Astrocyte of the spinal cord (primary cell): ENCODE measurements at regions not wholly inside any gene's neighbourhood (a gene's known extent, or its start where the extent isn't known, plus 50 kb on each side); places are given as distances from the start of the nearest gene placed in this dataset.
"Not testable (repeated sequence)": the region's sequence is repeated elsewhere in the genome, so short reads cannot be mapped to it uniquely, and the experiment has no call there.

ENCODE experiments used
- DNase-seq: peaks from one replicate; pipeline ENCODE4 v3.0.0; 2011; ENCODE audit warnings: low read depth, low spot score
- H3K4me3 ChIP-seq: 2 replicates; pipeline ENCODE4 v1.5.1; 2011; ENCODE audit warnings: low read depth, mild to moderate bottlenecking, low read length, moderate library complexity
- in situ Hi-C: cut with HindIII; loops from 2 replicates; pipeline ENCODE4 v1.10.0; 2017; ENCODE audit warnings: low sequenced_read_pairs
- TF ChIP-seq, protein P1 (sequence below): IDR thresholded peaks from 2 replicates; pipeline ENCODE4 v1.5.1; 2012; ENCODE audit warnings: low read depth, mild to moderate bottlenecking, low read length, inconsistent platforms

DNA sequence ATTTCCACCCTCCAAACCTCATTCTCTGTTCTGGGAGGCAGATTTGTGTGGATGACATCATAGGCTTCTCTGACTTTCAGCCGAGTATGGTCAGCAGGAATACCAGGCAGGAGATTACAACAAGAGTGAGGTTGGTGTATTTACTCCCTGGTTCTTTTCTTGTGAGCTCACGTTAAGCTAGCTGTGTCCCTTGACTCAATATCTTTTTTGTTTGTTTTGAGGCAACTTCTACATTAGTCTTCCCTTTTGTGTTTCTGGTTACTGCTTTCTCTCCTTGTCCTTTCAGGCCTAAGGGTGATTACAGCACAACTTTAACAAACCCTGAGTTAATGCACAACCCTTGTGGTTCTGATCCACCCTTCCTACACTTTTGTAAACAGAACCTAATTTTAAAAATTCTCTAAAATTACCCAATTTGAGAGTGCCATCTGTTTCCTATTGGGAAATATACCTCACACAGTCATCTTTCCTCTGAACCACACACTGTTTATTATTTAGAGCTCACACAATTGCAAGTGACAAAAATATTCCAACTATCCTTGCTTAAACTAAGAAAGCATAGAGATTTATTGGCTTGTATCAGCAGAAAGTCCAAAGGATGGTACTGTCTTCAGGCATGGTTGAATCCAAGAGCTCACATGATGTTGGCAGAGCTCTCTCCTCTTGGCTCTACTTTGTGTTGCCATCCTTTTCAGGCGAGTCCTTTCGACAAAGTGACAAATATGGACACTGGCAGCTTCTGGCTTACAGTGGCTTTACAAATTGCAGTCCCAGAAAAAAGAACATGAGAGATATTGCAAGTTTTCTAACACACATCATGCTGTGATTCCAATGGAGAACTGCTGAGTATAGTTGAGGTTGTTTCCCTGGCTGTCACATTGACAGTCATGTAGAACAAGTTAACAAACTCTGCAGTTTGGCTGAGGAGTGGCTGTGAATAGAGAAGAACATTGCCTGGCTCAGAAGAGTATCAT lies 150.5 kb upstream of the DDIT4L start:
- in situ Hi-C loops, result no loop called here
- TF ChIP-seq, protein P1, sequence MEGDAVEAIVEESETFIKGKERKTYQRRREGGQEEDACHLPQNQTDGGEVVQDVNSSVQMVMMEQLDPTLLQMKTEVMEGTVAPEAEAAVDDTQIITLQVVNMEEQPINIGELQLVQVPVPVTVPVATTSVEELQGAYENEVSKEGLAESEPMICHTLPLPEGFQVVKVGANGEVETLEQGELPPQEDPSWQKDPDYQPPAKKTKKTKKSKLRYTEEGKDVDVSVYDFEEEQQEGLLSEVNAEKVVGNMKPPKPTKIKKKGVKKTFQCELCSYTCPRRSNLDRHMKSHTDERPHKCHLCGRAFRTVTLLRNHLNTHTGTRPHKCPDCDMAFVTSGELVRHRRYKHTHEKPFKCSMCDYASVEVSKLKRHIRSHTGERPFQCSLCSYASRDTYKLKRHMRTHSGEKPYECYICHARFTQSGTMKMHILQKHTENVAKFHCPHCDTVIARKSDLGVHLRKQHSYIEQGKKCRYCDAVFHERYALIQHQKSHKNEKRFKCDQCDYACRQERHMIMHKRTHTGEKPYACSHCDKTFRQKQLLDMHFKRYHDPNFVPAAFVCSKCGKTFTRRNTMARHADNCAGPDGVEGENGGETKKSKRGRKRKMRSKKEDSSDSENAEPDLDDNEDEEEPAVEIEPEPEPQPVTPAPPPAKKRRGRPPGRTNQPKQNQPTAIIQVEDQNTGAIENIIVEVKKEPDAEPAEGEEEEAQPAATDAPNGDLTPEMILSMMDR, result no peak
- peak; percentile 16 for DNase-seq
- H3K4me3 ChIP-seq, result no peak overlapping the region

DNA sequence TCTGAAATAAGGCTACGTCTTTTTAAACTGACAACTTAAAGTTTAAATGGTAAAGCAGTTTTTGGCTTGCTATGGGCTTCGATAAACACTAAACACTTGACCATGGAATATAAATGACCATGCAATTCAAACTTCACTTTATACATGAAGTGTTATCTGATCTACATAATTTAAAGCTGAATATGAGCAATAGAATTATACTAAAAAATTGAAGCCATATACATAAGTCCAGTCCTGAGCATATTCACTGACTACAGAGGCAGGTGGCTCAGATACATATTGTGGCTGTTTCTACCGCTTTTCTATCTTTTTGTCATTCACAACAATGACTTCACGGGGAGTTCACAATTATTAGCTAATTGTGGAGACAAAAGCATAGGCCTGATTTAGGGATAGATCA lies 149.6 kb upstream of the DDIT4L start:
- H3K4me3 ChIP-seq, result no peak overlapping the region
- TF ChIP-seq, protein P1, result no peak
- no peak for DNase-seq
- in situ Hi-C loops, result no loop called here

DNA sequence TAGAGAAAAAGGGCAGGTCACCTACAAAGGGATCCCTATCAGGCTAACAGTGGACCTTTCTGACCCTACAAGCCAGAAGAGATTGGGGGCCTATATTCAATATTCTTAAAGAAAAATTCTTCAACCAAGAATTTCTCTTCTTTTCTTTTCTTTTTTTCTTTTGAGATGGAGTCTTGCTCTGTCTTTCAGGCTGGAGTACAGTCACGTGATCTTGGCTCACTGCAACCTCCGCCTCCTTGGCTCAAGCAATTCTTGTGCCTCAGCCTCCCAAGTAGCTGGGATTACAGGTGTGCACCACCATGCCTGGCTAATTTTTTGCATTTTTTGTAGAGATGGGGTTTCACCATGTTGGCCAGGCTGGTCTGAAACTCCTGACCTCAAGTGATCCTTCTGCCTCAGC lies 143.2 kb upstream of the DDIT4L start:
- H3K4me3 ChIP-seq, in situ Hi-C loops, DNase-seq: not testable (repeated sequence)

DNA sequence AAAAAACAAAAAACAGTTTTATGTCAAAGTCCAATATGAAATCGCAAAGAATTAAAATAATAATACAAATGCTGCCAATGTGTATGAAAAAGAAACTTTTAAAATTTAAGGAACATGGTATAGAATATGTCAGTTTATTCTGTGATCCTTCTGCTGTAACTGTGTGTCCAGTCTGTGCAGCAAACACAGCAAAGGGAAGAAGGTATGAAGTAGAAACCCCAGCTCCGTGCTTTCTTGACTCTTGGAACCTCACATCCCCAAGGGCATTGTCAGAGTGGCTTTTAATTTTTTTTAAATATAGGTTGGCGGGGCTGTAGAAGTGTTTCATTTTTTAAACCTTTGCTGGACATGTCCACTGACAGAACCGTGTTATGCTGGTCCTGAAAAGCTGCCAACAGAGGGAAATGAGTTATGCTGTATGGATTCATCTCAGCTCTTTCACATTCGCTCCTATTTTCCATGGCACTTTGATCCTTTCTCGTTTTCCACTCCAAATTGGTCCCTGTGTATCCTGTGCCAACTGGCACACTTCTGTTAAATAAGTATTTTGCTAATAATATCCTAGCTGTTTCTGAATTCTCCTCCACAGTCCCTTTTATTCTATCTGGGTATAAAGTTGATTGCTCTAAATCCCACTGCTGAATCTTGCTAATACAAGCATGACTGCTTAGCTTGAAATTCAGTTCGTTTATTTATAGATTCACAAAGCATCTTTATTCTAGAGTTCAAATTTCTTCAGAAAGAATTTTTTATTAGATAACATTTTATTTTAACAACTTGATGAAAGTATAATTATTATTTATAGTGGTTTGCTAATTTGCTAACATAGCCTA lies 127.0 kb upstream of the DDIT4L start:
- peak; percentile 13 for DNase-seq
- H3K4me3 ChIP-seq, result no peak overlapping the region
- in situ Hi-C loops, result no loop called here
- TF ChIP-seq, protein P1, result no peak

DNA sequence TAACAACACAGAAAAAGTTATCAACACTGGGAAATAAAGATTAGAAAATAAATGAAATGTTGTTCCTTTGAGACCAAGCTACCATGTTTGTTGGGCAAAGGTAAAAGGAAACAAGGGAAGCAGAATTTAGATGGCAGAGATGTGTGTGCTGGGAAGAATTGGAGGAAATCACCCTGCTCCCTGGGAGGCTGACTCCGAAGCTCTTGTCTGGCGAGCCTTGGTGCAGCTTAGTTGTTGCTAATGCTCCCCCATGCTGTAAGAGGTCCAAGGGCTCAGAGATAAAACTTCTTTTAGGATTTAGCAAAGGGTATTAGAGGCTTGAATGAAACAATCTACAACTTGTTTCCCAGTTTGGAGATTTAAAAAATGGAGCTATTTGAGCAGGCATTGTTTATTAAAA lies 123.8 kb upstream of the DDIT4L start:
- in situ Hi-C loops, result no loop called here
- TF ChIP-seq, protein P1, result no peak
- no peak overlapping the region for H3K4me3 ChIP-seq
- no peak for DNase-seq

DNA sequence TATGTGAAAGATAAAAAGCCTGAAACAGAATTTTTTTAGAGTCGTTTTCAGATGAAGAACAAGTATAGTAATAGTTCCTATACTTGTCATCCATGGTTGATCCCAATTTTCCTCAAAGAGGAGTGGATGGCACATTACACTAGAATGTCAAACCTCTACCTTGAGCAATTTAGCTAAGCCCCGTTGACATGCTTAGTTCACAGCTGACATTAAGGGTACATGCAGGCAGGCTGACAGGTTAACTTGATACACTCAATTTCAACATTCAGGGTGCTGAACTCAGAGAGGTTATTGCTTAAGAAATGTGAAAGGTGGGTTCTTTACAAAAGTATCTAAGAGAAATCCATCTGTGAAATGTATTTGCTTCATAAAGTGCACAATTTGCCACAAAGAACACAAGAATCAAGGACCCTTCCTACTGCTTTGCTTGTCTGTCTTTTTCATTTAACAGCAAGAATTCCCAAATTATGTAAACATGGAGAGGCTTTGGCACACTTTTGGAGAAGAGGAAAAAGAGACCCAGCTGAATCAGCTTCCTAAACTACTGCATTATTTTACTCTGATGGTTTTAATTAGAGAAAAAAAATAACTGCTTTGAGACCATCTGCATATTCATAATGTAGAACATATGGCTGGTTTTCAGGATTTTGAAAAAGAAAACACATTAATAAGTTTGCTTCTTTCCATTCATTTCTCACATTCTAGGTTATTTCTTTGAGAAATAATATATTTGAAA lies 122.5 kb upstream of the DDIT4L start:
- no peak for DNase-seq
- no peak overlapping the region for H3K4me3 ChIP-seq
- TF ChIP-seq, protein P1, result no peak
- in situ Hi-C loops, result no loop called here
